Neural cell (in vitro differentiated cells): ENCODE measurements at regions not wholly inside any gene's neighbourhood (a gene's known extent, or its start where the extent isn't known, plus 50 kb on each side); places are given as distances from the start of the nearest gene placed in this dataset.

Experiments used
- EP300 ChIP-seq: fragments of 450-650 bp; conservative IDR thresholded peaks from 2 replicates; pipeline ENCODE4 v1.6.1; 2014; ENCODE audit warnings: antibody characterized with exemption, mild to moderate bottlenecking, moderate library complexity; ENCODE audit not compliant: poor library complexity, severe bottlenecking
- EZH2 ChIP-seq: fragments of 200-600, 300-800 bp; shearing (Covaris generic), sonication (generic); IDR thresholded peaks from 2 replicates; pipeline ENCODE4 v1.6.1; 2014; ENCODE audit warnings: antibody characterized with exemption, low read length, borderline replicate concordance, mild to moderate bottlenecking; ENCODE audit not compliant: insufficient read depth, poor library complexity, severe bottlenecking
- POLR2AphosphoS5 ChIP-seq: IDR thresholded peaks from 2 replicates; pipeline ENCODE4 v1.6.1; 2012
- SMC3 ChIP-seq: fragments of 450-650 bp; conservative IDR thresholded peaks from 2 replicates; pipeline ENCODE4 v1.6.1; 2014; ENCODE audit warnings: antibody characterized with exemption, mild to moderate bottlenecking, moderate library complexity; ENCODE audit not compliant: poor library complexity
- TF ChIP-seq, protein P1 (sequence below): fragments of 450-650 bp; IDR thresholded peaks from 2 replicates; pipeline ENCODE4 v1.5.1; 2014; ENCODE audit warnings: antibody characterized with exemption, mild to moderate bottlenecking, moderate library complexity; ENCODE audit not compliant: poor library complexity, severe bottlenecking
- TF ChIP-seq, protein P2 (sequence below): IDR thresholded peaks from 2 replicates; pipeline ENCODE4 v1.6.1; 2012; ENCODE audit warnings: borderline replicate concordance

GRCh38 chr18:29226213-29226612, 1049.3 kb upstream of the CDH2 start:
- TF ChIP-seq, protein P1, sequence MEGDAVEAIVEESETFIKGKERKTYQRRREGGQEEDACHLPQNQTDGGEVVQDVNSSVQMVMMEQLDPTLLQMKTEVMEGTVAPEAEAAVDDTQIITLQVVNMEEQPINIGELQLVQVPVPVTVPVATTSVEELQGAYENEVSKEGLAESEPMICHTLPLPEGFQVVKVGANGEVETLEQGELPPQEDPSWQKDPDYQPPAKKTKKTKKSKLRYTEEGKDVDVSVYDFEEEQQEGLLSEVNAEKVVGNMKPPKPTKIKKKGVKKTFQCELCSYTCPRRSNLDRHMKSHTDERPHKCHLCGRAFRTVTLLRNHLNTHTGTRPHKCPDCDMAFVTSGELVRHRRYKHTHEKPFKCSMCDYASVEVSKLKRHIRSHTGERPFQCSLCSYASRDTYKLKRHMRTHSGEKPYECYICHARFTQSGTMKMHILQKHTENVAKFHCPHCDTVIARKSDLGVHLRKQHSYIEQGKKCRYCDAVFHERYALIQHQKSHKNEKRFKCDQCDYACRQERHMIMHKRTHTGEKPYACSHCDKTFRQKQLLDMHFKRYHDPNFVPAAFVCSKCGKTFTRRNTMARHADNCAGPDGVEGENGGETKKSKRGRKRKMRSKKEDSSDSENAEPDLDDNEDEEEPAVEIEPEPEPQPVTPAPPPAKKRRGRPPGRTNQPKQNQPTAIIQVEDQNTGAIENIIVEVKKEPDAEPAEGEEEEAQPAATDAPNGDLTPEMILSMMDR = no peak
- no peak for TF ChIP-seq SMC3
- TF ChIP-seq, protein P2, sequence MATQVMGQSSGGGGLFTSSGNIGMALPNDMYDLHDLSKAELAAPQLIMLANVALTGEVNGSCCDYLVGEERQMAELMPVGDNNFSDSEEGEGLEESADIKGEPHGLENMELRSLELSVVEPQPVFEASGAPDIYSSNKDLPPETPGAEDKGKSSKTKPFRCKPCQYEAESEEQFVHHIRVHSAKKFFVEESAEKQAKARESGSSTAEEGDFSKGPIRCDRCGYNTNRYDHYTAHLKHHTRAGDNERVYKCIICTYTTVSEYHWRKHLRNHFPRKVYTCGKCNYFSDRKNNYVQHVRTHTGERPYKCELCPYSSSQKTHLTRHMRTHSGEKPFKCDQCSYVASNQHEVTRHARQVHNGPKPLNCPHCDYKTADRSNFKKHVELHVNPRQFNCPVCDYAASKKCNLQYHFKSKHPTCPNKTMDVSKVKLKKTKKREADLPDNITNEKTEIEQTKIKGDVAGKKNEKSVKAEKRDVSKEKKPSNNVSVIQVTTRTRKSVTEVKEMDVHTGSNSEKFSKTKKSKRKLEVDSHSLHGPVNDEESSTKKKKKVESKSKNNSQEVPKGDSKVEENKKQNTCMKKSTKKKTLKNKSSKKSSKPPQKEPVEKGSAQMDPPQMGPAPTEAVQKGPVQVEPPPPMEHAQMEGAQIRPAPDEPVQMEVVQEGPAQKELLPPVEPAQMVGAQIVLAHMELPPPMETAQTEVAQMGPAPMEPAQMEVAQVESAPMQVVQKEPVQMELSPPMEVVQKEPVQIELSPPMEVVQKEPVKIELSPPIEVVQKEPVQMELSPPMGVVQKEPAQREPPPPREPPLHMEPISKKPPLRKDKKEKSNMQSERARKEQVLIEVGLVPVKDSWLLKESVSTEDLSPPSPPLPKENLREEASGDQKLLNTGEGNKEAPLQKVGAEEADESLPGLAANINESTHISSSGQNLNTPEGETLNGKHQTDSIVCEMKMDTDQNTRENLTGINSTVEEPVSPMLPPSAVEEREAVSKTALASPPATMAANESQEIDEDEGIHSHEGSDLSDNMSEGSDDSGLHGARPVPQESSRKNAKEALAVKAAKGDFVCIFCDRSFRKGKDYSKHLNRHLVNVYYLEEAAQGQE = no peak
- TF ChIP-seq EZH2 = no peak
- TF ChIP-seq EP300 = no peak
- TF ChIP-seq POLR2AphosphoS5 = no peak
